AG04450 (cell line): ENCODE measurements at regions not wholly inside any gene's neighbourhood (a gene's known extent, or its start where the extent isn't known, plus 50 kb on each side); places are given as distances from the start of the nearest gene placed in this dataset.
"Not testable (repeated sequence)": the region's sequence is repeated elsewhere in the genome, so short reads cannot be mapped to it uniquely, and the experiment has no call there.

ENCODE experiments used
- CTCF ChIA-PET: fragments of 300-600, 350-600 bp; formaldehyde crosslinking; extraction: SDS; loops from one replicate; lab custom pipeline; 2022; ENCODE audit warnings: antibody characterized with exemption, inconsistent platforms; lab: Charles Lee
- POLR2A ChIA-PET: fragments of 350-600 bp; formaldehyde crosslinking; extraction: SDS; loops from one replicate; lab custom pipeline; 2021; ENCODE audit warnings: antibody characterized with exemption, inconsistent platforms; lab: Yijun Ruan, JAX
- DNase-seq: peaks from one replicate; pipeline ENCODE4 v3.0.0-alpha.2; 2011; ENCODE audit warnings: low read depth, low spot score
- H3K27ac ChIP-seq: one replicate; pipeline ENCODE4 v1.5.1; 2012; ENCODE audit warnings: low read depth, low read length, control low read depth
- H3K27me3 ChIP-seq: one replicate; pipeline ENCODE4 v1.6.0; 2012; ENCODE audit warnings: low read length; ENCODE audit not compliant: control insufficient read depth, insufficient read depth
- H3K4me3 ChIP-seq: 2 replicates; pipeline ENCODE4 v1.5.1; 2011; ENCODE audit warnings: mild to moderate bottlenecking, low read depth, low read length, control low read depth
- H3K9me3 ChIP-seq: 2 replicates; pipeline ENCODE4 v1.5.1; 2012; ENCODE audit warnings: low read length; ENCODE audit not compliant: control insufficient read depth, insufficient read depth
- TF ChIP-seq, protein P1 (sequence below): IDR thresholded peaks from 2 replicates; pipeline ENCODE4 v1.5.1; 2011; ENCODE audit warnings: low read depth, low read length, control low read depth, inconsistent platforms

DNA sequence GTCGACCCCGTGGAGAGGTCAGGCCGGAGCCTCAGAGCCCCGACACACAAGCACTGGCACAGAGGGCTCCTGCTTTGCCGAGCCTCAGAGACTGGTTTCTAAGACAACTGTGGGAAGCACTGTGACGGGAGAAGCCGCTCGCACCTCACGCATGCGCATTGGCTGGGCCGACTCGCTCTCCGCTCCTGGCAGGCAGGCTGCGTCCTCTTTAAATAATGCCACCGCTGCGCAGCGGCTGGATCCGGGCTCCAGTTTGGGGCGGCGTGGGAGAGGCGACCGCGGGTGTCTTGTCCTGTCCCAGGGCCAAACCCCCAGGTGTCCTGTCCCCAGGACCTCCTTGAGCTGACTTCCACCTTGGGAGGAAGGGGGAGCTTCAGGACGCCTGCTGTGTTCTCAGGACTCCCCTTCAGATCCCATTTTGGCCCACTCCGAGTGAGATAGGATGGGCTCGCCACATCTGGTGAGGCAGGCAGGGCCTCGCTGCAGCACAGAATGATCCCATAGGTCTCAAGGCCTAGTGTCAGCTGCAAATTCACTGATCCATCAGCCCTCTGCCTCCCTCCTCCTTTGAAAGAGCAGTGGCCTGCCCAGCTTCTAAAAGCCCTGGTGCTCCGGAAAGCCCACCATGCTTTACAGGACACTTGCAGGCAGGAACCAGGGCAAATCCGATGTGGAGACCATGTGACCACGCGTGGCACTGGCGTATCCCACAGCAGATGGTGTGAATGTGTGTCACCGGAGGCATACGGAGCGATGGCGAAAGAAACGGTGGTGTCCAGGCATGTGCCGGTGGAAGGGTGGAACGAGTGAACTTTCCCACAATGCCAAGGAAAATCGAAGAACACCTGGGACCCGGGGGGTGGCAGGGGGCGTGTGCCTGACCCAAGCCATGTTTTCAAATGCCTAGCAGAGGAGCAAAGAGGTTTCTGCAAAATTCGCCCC lies 169.3 kb upstream of the ZNF337 start:
- Histone ChIP-seq H3K27me3 (peaks cover 31% of the 10 kb centered on the region), H3K9me3 (peaks cover 4% of the 10 kb centered on the region), H3K4me3 (peak overlapping the region; percentile 22; the same call in 1 of the 2 replicates), H3K27ac (no peak overlapping the region)
- TF ChIP-seq, protein P1, sequence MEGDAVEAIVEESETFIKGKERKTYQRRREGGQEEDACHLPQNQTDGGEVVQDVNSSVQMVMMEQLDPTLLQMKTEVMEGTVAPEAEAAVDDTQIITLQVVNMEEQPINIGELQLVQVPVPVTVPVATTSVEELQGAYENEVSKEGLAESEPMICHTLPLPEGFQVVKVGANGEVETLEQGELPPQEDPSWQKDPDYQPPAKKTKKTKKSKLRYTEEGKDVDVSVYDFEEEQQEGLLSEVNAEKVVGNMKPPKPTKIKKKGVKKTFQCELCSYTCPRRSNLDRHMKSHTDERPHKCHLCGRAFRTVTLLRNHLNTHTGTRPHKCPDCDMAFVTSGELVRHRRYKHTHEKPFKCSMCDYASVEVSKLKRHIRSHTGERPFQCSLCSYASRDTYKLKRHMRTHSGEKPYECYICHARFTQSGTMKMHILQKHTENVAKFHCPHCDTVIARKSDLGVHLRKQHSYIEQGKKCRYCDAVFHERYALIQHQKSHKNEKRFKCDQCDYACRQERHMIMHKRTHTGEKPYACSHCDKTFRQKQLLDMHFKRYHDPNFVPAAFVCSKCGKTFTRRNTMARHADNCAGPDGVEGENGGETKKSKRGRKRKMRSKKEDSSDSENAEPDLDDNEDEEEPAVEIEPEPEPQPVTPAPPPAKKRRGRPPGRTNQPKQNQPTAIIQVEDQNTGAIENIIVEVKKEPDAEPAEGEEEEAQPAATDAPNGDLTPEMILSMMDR = no peak
- POLR2A ChIA-PET = no interaction called here
- CTCF ChIA-PET = no interaction called here
- no peak for DNase-seq

DNA sequence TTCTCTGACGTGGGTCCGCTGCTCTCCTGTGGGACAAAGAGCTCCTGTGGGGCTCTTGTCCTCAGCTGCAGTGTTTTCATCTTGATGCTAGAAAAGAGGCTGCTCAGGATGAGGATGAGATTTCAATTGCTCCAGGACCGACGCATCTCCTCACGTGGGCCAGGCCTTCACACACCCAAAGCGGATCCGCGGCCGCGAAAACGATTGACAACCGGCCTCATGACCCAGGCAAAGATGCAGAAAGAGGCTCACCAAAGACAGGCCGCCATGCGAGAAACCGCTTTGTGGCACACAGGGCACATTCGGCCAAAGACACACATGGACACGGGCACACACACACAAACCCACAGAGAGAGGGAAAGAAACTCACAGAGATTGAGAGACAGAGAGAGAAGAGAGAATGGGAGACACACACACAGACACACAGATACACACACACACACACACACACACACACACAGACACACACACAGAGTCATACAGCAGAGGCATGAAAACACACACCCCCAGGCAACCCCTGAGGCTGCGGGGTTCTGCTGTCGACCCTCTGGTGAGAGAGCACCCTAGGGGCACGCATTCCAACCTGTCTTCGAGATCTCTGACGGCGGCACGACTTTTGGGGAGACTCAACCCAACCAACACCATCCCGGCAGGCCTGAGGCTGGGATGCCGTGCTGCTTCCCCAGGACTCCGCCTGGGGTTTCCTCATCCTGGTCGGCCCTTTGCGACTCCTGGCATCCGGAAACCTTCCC lies 168.5 kb upstream of the ZNF337 start:
- POLR2A ChIA-PET, DNase-seq, CTCF ChIA-PET, H3K27ac ChIP-seq, H3K9me3 ChIP-seq: not testable (repeated sequence)
- peak overlapping the region; percentile 22; the same call in 1 of the 2 replicates for H3K4me3 ChIP-seq
- peaks cover 36% of the 10 kb centered on the region for H3K27me3 ChIP-seq

- ChIA-PET CTCF (no interaction called here), POLR2A (no interaction called here)
- no peak overlapping the region for H3K27ac ChIP-seq
- TF ChIP-seq, protein P1 = no peak
- no peak for DNase-seq
- H3K27me3 ChIP-seq = peaks cover 40% of the 10 kb centered on the region
- peaks cover 6% of the 10 kb centered on the region for H3K9me3 ChIP-seq
- H3K4me3 ChIP-seq = no peak overlapping the region
These were observed 167.8 kb upstream of the ZNF337 start for GRCh38 chr20:25864326-25864962.

DNA sequence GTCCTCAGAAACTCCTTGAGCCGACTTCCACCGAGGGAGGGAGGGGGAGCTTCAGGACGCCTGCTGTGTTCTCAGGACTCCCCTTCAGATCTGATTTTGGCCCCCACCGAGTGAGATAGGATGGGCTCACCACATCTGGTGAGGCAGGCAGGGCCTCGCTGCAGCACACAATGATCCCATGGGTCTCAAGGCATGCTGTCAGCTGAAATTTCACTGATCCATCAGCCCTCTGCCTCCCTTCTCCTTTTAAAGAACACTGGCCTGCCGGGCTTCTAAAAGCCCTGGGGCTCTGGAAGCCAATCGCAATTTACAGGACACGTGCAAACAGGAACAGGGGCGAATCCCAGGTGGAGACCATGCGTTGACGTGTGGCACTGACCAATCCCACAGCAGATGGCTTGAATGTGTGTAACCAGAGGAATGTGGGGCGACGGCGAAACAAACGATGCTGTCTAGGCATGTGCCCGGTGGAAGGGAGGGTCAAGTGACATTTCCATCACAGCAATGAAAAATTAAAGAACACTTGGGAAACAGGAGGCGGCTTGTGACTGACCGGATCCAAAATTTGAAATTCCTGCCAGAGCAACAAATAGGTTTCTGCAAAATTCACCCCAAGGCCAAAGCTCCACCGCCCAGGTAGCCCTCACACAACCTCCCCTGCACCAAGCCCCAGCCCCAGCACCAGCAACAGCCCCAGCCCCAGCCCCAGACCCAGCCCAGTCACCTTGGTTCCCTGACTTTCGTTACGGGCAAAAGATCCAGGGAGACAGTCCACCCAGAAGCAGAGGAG lies 167.1 kb upstream of the ZNF337 start:
- ChIA-PET CTCF (no interaction called here), POLR2A (no interaction called here)
- H3K27ac ChIP-seq = no peak overlapping the region
- H3K27me3 ChIP-seq = peaks cover 46% of the 10 kb centered on the region
- DNase-seq = no peak
- TF ChIP-seq, protein P1 = no peak
- H3K4me3 ChIP-seq = peak overlapping the region; percentile 32
- H3K9me3 ChIP-seq = peaks cover 6% of the 10 kb centered on the region
